ENCODE measurements at regions not wholly inside any gene's neighbourhood (a gene's known extent, or its start where the extent isn't known, plus 50 kb on each side); places are given as distances from the start of the nearest gene placed in this dataset.

DNA sequence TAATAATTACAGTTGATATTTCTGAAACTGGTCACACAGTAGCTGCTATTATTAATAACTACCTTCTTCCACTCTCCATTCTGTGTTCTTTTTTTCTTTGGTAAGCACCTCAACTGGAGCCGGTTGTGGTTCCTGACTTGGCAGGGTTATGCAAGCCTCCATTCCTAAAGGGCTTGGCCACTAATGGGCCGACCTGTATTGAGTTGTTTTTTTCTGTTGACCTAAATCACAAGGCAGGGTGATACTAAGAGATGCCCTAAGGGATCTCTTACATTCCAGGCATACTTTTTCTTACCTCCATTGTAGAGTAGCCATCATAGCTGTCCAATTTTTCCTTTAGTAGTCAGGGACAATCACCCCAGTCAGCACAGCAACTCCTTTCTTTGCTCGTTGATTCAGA lies 1295.8 kb upstream of the ADGRL3 start:
- Histone ChIP-seq H3K9me3 (replicated peaks; ENCODE audit: control insufficient read depth, insufficient read depth, low read length) (peaks cover 2% of the 10 kb centered on the region), H3K79me2 (ENCODE audit: control insufficient read depth, insufficient read depth, low read length) (no peaks in the 10 kb centered on the region), H4K20me1 (replicated peaks; ENCODE audit: control insufficient read depth, extremely low read depth, insufficient read depth, low read length) (no peaks in the 10 kb centered on the region), H3K27ac (ENCODE audit: insufficient read depth, low read depth, low read length) (no peak overlapping the region), H2AFZ (ENCODE audit: low read depth, low read length) (no peak overlapping the region), H3K4me2 (ENCODE audit: insufficient read depth, low read length) (no peak overlapping the region), H3K9ac (replicated peaks; ENCODE audit: extremely low read depth, insufficient read depth, low read length) (no peak overlapping the region), H3K36me3 (ENCODE audit: control insufficient read depth in 2 of 2, extremely low read depth in 1 of 2, insufficient read depth in 2 of 2, low read length in 2 of 2) (no peaks in the 10 kb centered on the region), H3K4me3 (replicated peaks in 1 of 3; ENCODE audit: insufficient read depth in 1 of 3, low read depth in 1 of 3, low read length in 3 of 3) (no peak overlapping the region), H3K27me3 (ENCODE audit: control insufficient read depth in 2 of 2, insufficient read depth in 2 of 2, low read length in 2 of 2) (no peaks in the 10 kb centered on the region), H3K9me1 (replicated peaks; ENCODE audit: control insufficient read depth, extremely low read depth, insufficient read depth, low read length) (no peaks in the 10 kb centered on the region), H3K4me1 (ENCODE audit: control insufficient read depth, extremely low read depth, insufficient read depth, low read length) (no peaks in the 10 kb centered on the region)
- CTCF ChIA-PET: no interaction called here
- no peak for TF ChIP-seq POLR2A (IDR thresholded peaks at IDR 0.05; ENCODE audit: low read depth, low read length)
- TF ChIP-seq JUN (IDR thresholded peaks at IDR 0.05; ENCODE audit: borderline replicate concordance, insufficient read depth, insufficient read length, low read depth): no peak
- TF ChIP-seq, protein P1, sequence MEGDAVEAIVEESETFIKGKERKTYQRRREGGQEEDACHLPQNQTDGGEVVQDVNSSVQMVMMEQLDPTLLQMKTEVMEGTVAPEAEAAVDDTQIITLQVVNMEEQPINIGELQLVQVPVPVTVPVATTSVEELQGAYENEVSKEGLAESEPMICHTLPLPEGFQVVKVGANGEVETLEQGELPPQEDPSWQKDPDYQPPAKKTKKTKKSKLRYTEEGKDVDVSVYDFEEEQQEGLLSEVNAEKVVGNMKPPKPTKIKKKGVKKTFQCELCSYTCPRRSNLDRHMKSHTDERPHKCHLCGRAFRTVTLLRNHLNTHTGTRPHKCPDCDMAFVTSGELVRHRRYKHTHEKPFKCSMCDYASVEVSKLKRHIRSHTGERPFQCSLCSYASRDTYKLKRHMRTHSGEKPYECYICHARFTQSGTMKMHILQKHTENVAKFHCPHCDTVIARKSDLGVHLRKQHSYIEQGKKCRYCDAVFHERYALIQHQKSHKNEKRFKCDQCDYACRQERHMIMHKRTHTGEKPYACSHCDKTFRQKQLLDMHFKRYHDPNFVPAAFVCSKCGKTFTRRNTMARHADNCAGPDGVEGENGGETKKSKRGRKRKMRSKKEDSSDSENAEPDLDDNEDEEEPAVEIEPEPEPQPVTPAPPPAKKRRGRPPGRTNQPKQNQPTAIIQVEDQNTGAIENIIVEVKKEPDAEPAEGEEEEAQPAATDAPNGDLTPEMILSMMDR (IDR thresholded peaks at IDR 0.05; ENCODE audit: extremely low read depth in 1 of 2, insufficient read depth in 1 of 2, low read depth in 1 of 2, low read length in 2 of 2): no peak
- TF ChIP-seq, protein P2, sequence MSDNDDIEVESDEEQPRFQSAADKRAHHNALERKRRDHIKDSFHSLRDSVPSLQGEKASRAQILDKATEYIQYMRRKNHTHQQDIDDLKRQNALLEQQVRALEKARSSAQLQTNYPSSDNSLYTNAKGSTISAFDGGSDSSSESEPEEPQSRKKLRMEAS (IDR thresholded peaks at IDR 0.05; ENCODE audit: insufficient read depth, insufficient read length): no peak
- no peak for TF ChIP-seq POLR2AphosphoS5 (IDR thresholded peaks at IDR 0.05; ENCODE audit: insufficient read depth, low read depth, low read length)
- no peak for TF ChIP-seq EZH2 (IDR thresholded peaks at IDR 0.05; ENCODE audit: borderline replicate concordance, low read depth, low read length, severe bottlenecking)
- no peak for TF ChIP-seq FOS (IDR thresholded peaks at IDR 0.05; ENCODE audit: borderline replicate concordance, insufficient read depth, low read length)
- no peak for TF ChIP-seq MYC (IDR thresholded peaks at IDR 0.05; ENCODE audit: low read depth, low read length)
- no peak for TF ChIP-seq GATA2 (IDR thresholded peaks at IDR 0.05; ENCODE audit: insufficient read depth, insufficient read length, low read depth, low read length)
- DNase-seq (ENCODE audit: low read depth, low spot score): no peak
- no TSS peak for BruUV-seq (replicated peaks)
- no peak for FAIRE-seq
- dilution Hi-C loops (cut with MboI; ENCODE audit: extremely low pct_ligation_motif_present, low sequenced_read_pairs) (no loop called here), intact Hi-C loops (cut with micrococcal nuclease) (no loop called here)
- POLR2A ChIA-PET: no interaction called here
